H9 (cell line): ENCODE measurements at regions not wholly inside any gene's neighbourhood (a gene's known extent, or its start where the extent isn't known, plus 50 kb on each side); places are given as distances from the start of the nearest gene placed in this dataset.

Experiments used
- DNase-seq: peaks from one replicate; pipeline ENCODE4 v3.0.0-alpha.2; 2017
- H2AFZ ChIP-seq: one replicate; pipeline ENCODE4 v1.6.1; 2013; ENCODE audit warnings: mild to moderate bottlenecking, low read length, control low read depth, moderate library complexity
- H2AK5ac ChIP-seq: 2 replicates; pipeline ENCODE4 v1.6.1; 2013; ENCODE audit warnings: low read length, control low read depth, mixed read lengths; ENCODE audit not compliant: insufficient read length
- H2BK120ac ChIP-seq: one replicate; pipeline ENCODE4 v1.6.1; 2013; ENCODE audit warnings: low read depth, mild to moderate bottlenecking, low read length, control low read depth, inconsistent platforms; ENCODE audit not compliant: poor library complexity, severe bottlenecking
- H2BK12ac ChIP-seq: 2 replicates; pipeline ENCODE4 v1.6.1; 2013; ENCODE audit warnings: low read length, control low read depth, mixed read lengths, low read depth; ENCODE audit not compliant: insufficient read length
- H2BK15ac ChIP-seq: 2 replicates; pipeline ENCODE4 v1.6.1; 2013; ENCODE audit warnings: low read depth, low read length, control low read depth
- H2BK20ac ChIP-seq: one replicate; pipeline ENCODE4 v1.6.1; 2013; ENCODE audit warnings: low read depth, mild to moderate bottlenecking, low read length, control low read depth, inconsistent platforms; ENCODE audit not compliant: poor library complexity, severe bottlenecking
- H2BK5ac ChIP-seq: 2 replicates; pipeline ENCODE4 v1.6.1; 2013; ENCODE audit warnings: low read length, control low read depth, mixed read lengths; ENCODE audit not compliant: insufficient read length
- H3K14ac ChIP-seq: 2 replicates; pipeline ENCODE4 v1.6.1; 2013; ENCODE audit warnings: low read length, control low read depth; ENCODE audit not compliant: insufficient read depth
- H3K18ac ChIP-seq: 2 replicates; pipeline ENCODE4 v1.6.1; 2013; ENCODE audit warnings: low read depth, mild to moderate bottlenecking, mixed read lengths, low read length, control low read depth; ENCODE audit not compliant: insufficient read length
- H3K23ac ChIP-seq: 2 replicates; pipeline ENCODE4 v1.6.1; 2013; ENCODE audit warnings: low read length, control low read depth, mixed read lengths, low read depth; ENCODE audit not compliant: insufficient read length
- H3K23me2 ChIP-seq: 2 replicates; pipeline ENCODE4 v1.6.1; 2013; ENCODE audit warnings: low read depth, mild to moderate bottlenecking, mixed read lengths, low read length, control low read depth; ENCODE audit not compliant: insufficient read length, poor library complexity, severe bottlenecking
- H3K27ac ChIP-seq: 2 replicates; pipeline ENCODE4 v1.5.1; 2013; ENCODE audit warnings: low read length, control low read depth, mixed read lengths, low read depth; ENCODE audit not compliant: insufficient read length
- H3K27me3 ChIP-seq: 2 replicates; pipeline ENCODE4 v1.6.1; 2013; ENCODE audit warnings: low read length, control low read depth, inconsistent platforms; ENCODE audit not compliant: insufficient read depth
- H3K4ac ChIP-seq: 2 replicates; pipeline ENCODE4 v1.6.1; 2013; ENCODE audit warnings: low read depth, mild to moderate bottlenecking, control low read depth, inconsistent platforms, low read length, moderate library complexity
- H3K4me1 ChIP-seq: 2 replicates; pipeline ENCODE4 v1.6.1; 2013; ENCODE audit warnings: low read length, control low read depth, inconsistent platforms; ENCODE audit not compliant: insufficient read depth
- H3K4me2 ChIP-seq: 2 replicates; pipeline ENCODE4 v1.6.1; 2013; ENCODE audit warnings: low read length, control low read depth, mixed read lengths; ENCODE audit not compliant: insufficient read length, insufficient read depth
- H3K56ac ChIP-seq: 2 replicates; pipeline ENCODE4 v1.6.1; 2013; ENCODE audit warnings: low read depth, mild to moderate bottlenecking, mixed read lengths, low read length, control low read depth; ENCODE audit not compliant: insufficient read length
- H3K79me1 ChIP-seq: 2 replicates; pipeline ENCODE4 v1.6.1; 2013; ENCODE audit warnings: low read depth, mild to moderate bottlenecking, moderate library complexity, low read length, control low read depth, inconsistent platforms; ENCODE audit not compliant: insufficient read depth, poor library complexity, severe bottlenecking
- H3K79me2 ChIP-seq: 2 replicates; pipeline ENCODE4 v1.6.1; 2013; ENCODE audit warnings: low read length, control low read depth, inconsistent platforms; ENCODE audit not compliant: insufficient read depth
- H3K9ac ChIP-seq: 2 replicates; pipeline ENCODE4 v1.6.1; 2013; ENCODE audit warnings: low read length, control low read depth, mixed read lengths; ENCODE audit not compliant: insufficient read length; ENCODE audit errors: extremely low read depth
- H3K9me3 ChIP-seq: one replicate; pipeline ENCODE4 v1.6.1; 2013; ENCODE audit warnings: low read depth, low read length, inconsistent platforms; ENCODE audit not compliant: control insufficient read depth
- H3T11ph ChIP-seq: one replicate; pipeline ENCODE4 v1.6.1; 2013; ENCODE audit warnings: mild to moderate bottlenecking, low read length, control low read depth, inconsistent platforms
- H4K20me1 ChIP-seq: one replicate; pipeline ENCODE4 v1.6.1; 2013; ENCODE audit not compliant: control insufficient read depth, insufficient read length, insufficient read depth
- H4K5ac ChIP-seq: 2 replicates; pipeline ENCODE4 v1.6.1; 2013; ENCODE audit warnings: low read depth, mild to moderate bottlenecking, mixed read lengths, low read length, control low read depth; ENCODE audit not compliant: insufficient read length
- H4K8ac ChIP-seq: replicated peaks from 2 replicates; pipeline ENCODE4 v1.6.1; 2013; ENCODE audit warnings: low read length, control low read depth, mixed read lengths, low read depth; ENCODE audit not compliant: insufficient read length
- H4K91ac ChIP-seq: 2 replicates; pipeline ENCODE4 v1.6.1; 2013; ENCODE audit warnings: low read depth, mild to moderate bottlenecking, moderate library complexity, mixed read lengths, low read length, control low read depth; ENCODE audit not compliant: insufficient read length
- H3K27ac Mint-ChIP-seq, 3 experiments: 2 replicates in 2 of 3; 3 replicates in 1 of 3; pipeline ENCODE4 v1.8.0; 2020 to 2021; ENCODE audit warnings: mixed read lengths in 3 of 3, mild to moderate bottlenecking in 1 of 3, moderate library complexity in 1 of 3
- H3K27me3 Mint-ChIP-seq: 2 replicates; pipeline ENCODE4 v1.8.0; 2021; ENCODE audit warnings: low read depth, mild to moderate bottlenecking, moderate library complexity, mixed read lengths
- H3K36me3 Mint-ChIP-seq, 3 experiments: 2 replicates in 2 of 3; 3 replicates in 1 of 3; pipeline ENCODE4 v1.8.0; 2020 to 2021; ENCODE audit warnings: low read depth in 3 of 3, mixed read lengths in 3 of 3; ENCODE audit not compliant: insufficient read depth in 1 of 3
- H3K4me1 Mint-ChIP-seq, 2 experiments: 2 replicates each; pipeline ENCODE4 v1.8.0; 2020; ENCODE audit warnings: mixed read lengths in 2 of 2
- H3K4me3 Mint-ChIP-seq, 2 experiments: 2 replicates in 1 of 2; 3 replicates in 1 of 2; pipeline ENCODE4 v1.8.0; 2020 to 2021; ENCODE audit warnings: mild to moderate bottlenecking in 2 of 2, mixed read lengths in 2 of 2, moderate library complexity in 1 of 2
- H3K9me3 Mint-ChIP-seq, 2 experiments: 2 replicates in 1 of 2; 3 replicates in 1 of 2; pipeline ENCODE4 v1.8.0; 2020; ENCODE audit warnings: mild to moderate bottlenecking in 2 of 2, mixed read lengths in 2 of 2, moderate library complexity in 1 of 2
- CTCF ChIP-seq: fragments of 200-600 bp; sonication (generic); conservative IDR thresholded peaks from 3 replicates; pipeline ENCODE4 v1.8.0; 2021; ENCODE audit warnings: antibody characterized with exemption, mild to moderate bottlenecking
- WGBS: extraction: QIAGEN DNeasy Blood & Tissue Kit; methylation state at CpG from one replicate; pipeline ENCODE4 v1.1.7; 2013; ENCODE audit warnings: missing lambda C conversion rate, low lambda C conversion rate, mixed read lengths; ENCODE audit not compliant: insufficient read length; ENCODE audit errors: extremely low coverage; 5-methylcytosine and 5-hydroxymethylcytosine counted together

GRCh38 chr12:131539381-131539780 lies 171.5 kb upstream of the SFSWAP start:
- Histone ChIP-seq H3K23me2 (no peaks in the 10 kb centered on the region), H2BK12ac (no peak overlapping the region), H3K18ac (no peak overlapping the region), H3K23ac (no peak overlapping the region), H3K14ac (no peak overlapping the region), H3K9me3 (no peaks in the 10 kb centered on the region), H3K4me1 (no peaks in the 10 kb centered on the region), H2BK120ac (no peak overlapping the region), H3K27me3 (no peaks in the 10 kb centered on the region), H3K56ac (no peak overlapping the region), H3K4me2 (no peak overlapping the region), H4K20me1 (no peaks in the 10 kb centered on the region), H3K4ac (no peak overlapping the region), H4K8ac (no peak overlapping the region), H2BK20ac (no peak overlapping the region), H3K79me1 (no peaks in the 10 kb centered on the region), H2AFZ (no peak overlapping the region), H2BK5ac (no peak overlapping the region), H3K79me2 (no peaks in the 10 kb centered on the region), H4K91ac (no peak overlapping the region), H4K5ac (peak overlapping the region; percentile 37), H2AK5ac (no peak overlapping the region), H3K9ac (no peak overlapping the region), H3K27ac (no peak overlapping the region), H3T11ph (no peak overlapping the region), H2BK15ac (no peak overlapping the region)
- H3K36me3 Mint-ChIP-seq, result no peaks in the 10 kb centered on the region
- TF ChIP-seq CTCF, result no peak
- H3K27me3 Mint-ChIP-seq, result peaks cover 5% of the 10 kb centered on the region; the same call in 1 of the 2 replicates
- DNase-seq, result no peak
- peaks cover 0 to 4% of the 10 kb centered on the region in 2 experiments; a peak in 2 of 4 replicates for H3K4me1 Mint-ChIP-seq
- no peak overlapping the region for H3K4me3 Mint-ChIP-seq
- H3K27ac Mint-ChIP-seq, result no peak overlapping the region
- whole genome bisulfite sequencing, result 100% methylated on average over 2 of the region's 2 CpGs
- H3K9me3 Mint-ChIP-seq, result peaks cover 0 to 5% of the 10 kb centered on the region in 2 experiments; a peak in 3 of 5 replicates
